Hematopoietic multipotent progenitor cell (in vitro differentiated cells): ENCODE measurements at regions not wholly inside any gene's neighbourhood (a gene's known extent, or its start where the extent isn't known, plus 50 kb on each side); places are given as distances from the start of the nearest gene placed in this dataset.
A peak's percentile ranks its signal among the peaks of the same experiment; 100 is the strongest.
"Not testable (repeated sequence)": the region's sequence is repeated elsewhere in the genome, so short reads cannot be mapped to it uniquely, and the experiment has no call there.

ENCODE experiments used
- DNase-seq, 3 donors: peaks; one replicate each; pipeline ENCODE4 v3.0.0-alpha.2; 2011 to 2015; ENCODE audit warnings: low read depth in 2 of 3, low spot score in 2 of 3

DNA sequence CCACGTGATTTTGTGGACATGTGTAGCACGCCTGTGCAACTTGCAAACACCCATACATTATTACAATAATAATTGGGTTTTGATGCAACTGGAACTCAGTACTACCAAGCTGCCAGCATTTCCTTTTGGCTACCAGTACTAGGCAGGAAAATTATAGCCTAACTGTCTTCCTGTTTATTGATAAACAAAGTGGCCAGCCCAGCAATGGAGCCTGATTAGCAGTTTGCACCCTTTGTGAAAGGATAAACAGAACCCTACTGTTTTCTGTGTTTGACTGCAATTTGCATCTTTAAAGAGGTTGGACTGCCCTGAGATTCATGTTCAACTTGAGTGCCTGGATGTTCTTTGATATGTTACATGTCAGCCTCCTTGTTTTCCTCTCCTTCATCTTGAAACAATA, 173.9 kb downstream of the ZIC5 start:
- no peak for DNase-seq

DNA sequence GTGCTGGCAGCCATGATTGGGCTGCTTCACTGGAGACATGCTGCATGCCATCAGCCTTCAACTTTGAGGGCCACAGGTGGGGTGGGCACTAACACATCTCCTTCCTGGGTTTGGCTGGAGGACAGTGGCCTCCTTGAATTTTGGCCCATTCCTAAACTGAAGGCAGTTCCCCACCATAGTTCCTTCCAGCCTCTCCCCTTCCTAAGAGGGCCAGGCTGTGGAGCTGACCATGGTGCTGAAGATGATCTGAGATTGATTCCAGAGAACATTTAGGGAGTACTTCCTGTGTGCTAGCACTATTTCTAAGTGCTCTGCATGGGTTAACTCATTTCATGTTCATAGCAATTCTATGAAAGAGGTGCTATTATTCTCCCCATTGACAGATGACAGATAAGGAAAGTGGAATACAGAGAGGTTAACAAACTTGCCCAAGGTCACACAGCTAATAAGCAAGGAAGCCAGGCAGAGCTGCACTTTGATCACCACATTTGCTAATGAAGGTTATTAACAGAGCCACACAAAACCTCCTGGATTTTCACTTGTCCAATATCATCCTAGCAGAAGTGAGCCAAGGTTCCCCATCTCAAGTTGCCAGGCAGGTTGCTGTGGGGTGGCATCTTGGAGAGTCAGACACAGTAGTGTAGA, 175.3 kb downstream of the ZIC5 start:
- DNase-seq = peak in 1 of 3 donors; percentile 38

DNA sequence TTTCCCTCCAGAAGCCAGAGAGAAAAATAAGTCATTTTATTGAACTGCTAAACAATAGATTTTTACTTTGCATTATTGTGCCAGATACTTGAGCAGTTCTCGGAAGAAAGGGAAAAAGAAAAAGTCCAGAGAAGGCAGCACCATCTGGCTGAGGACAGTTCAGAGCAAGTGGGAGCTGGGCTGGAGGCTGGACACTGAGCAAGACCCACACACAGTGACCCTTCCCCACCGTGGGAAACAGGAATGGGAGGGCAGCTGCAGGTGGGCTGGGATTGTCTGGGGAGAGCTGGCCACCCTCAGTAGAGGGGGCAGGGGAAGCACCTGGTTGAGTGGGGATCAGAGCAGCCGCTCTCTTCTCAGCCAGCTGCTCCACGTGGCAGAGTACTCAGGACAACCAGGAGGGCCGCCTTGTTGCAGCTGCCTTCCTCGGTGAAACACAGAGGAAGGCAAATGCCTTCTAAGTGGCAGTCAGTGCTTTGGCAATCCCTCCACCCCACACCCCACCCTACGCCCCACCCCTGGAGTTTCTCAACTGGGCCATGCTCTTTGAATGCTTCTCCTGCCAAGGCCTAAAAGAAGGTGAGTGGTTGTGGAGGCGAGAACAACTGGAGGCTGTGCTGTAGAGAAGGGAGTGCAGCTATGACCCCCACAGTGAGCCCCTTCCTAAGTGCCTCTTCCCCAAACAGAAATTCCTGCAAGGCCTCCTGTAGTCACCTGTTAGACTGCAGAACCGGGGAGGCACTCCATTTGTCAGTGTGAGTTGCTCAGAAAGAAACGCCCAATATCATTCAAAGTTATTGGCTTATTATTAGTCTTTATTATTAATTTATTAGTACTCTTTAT, 179.3 kb downstream of the ZIC5 start:
- no peak for DNase-seq

DNA sequence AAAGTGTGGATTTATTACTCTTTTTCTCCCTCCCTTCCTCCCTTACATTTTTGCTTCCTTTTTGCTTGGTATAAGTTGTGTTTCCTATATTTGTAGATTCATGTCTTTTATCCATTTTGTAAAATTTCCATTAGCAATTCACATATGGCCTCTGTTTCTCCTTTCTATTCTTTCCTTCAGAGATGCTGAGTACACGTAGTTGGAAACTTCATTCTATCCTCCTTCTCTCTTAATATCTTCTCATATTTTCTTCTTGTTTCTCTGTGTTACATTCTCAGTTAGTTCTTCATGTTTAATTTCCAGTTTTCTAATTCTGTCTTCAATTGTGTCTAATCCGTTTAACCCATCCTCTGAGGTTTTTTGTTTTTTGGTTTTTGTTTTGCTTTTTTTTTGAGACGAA, 188.9 kb downstream of the ZIC5 start:
- no peak for DNase-seq

DNA sequence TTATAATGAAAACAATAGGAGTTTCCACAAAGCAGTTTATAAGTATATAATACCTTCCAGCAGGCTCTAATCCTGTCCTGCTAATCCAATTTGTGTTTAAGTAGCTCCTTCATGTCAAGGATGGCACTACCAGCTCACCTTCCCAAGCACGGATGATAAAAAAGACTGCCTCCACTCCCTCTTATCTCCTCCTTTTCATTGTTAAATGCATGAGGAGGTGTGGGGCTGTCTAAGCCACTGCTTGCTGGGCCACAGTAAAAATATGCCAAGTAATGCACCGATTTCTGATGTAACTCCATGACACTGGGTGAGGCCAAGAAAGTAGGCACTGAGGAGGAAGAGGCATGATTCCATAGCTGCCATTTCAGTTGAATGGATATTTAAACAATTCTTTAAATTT, 193.1 kb downstream of the ZIC5 start:
- DNase-seq = no peak

DNA sequence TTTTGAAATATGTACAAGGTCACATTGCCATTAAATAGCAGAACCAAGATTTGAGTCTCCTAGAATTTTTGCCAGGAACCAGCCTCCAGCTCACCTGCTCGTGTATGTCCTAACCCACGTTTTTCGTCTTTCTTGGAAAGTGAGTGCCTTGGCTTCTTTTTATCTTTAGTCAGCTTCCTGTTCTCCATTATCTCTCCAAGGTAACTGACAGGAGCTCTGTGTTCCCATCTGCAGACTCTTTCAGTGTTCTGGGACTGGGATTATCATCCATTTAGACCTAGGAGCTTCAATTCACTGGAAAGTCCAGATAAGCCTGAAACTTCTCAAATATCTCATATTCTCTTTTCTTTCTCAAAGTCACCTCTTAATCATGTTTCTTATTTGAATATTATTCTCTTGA, 193.7 kb downstream of the ZIC5 start:
- DNase-seq = no peak

DNA sequence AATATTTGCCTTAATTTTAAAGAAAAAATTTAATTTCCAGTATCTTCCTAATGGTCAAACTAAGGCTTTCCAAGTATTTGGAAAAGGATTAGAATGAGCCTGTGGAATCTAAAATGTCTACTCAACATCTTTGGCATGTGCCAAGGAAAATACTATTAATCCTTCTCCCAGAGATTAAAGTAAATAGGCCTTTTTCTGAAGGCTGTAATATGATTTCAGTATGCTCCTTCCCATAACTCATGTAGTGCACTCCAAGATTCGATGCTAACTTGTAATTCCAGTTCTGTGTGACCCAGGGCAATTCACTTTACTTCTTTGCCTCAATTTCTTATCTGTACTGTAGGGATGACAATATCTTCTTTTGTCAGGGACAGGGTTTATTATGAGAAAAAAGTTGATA, 196.9 kb downstream of the ZIC5 start:
- DNase-seq = no peak

DNA sequence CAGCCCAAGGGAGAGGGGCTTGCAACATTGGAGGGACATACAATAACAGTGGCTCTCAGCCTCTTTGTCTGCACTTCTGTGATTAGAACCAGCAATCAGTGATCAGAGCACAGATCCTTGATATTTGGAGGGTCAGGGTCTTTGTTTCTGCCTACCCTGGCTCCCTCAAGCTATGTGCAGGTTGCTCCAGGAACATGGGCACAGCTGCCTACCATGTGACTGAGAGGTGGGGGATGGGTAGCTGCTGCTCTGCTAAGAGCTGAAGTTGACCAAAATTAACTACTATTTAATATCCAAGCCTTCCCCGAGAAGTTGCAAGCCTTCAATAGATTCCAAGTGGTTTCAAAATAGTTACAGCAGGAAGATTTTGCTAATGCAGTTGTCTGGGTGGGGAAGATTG, 202.6 kb downstream of the ZIC5 start:
- DNase-seq = no peak

DNA sequence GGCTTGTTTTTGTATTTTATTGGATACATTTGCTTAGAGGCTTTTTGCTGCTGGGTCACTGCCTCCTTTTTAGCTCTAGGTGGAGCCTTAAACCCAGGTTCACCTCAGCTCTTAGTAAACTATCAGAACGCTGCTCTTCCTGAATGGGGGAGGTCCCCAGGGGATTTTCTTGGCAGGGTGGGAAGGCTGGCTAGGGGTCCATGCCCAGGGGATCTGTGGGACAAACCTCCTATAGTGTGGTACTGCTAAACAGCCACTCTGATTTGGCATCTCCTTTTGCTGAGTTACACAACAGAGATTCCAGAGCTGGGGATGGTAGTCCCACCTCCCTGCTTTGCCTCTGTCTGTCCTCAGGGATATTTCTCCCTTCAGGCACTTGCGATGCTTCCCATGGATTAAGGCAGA, 204.9 kb downstream of the ZIC5 start:
- no peak for DNase-seq

DNA sequence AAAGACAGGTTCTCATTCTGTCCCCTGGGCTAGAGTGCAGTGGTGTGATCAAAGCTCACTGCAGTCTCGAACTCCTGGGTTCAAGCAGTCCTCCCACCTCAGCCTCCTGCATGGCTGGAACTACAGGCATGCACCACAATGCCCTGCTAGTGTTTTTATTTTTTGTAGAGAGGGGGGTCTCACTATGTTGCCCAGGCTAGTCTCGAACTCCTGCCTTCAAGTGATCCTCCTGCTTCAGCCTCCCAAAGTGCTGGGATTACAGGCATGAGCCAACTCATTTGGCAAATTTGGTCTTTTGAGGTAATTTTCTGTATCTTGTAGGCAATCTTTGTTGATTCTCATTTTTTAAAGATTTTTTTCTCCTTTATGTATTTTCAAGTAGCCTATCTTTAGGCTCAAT, 205.7 kb downstream of the ZIC5 start:
- DNase-seq = no peak

DNA sequence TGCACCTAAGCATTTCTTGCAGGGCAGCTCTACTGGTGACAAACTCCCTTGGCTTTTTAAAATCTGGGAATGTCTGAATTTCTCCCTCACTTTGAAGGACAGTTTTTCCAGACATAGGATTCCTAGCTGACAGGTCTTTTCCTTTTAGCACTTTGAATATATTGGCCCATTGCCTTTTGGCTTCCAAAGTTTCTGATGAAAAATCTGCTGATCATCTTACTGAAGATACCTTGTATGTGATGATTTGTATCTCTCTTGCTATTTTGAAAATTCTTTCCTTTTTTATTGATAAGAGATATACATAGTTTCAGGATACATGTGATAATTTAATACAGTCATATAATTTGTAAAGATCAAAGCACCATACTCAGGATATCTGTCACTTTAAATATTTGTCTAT, 211.1 kb downstream of the ZIC5 start:
- DNase-seq = no peak

DNA sequence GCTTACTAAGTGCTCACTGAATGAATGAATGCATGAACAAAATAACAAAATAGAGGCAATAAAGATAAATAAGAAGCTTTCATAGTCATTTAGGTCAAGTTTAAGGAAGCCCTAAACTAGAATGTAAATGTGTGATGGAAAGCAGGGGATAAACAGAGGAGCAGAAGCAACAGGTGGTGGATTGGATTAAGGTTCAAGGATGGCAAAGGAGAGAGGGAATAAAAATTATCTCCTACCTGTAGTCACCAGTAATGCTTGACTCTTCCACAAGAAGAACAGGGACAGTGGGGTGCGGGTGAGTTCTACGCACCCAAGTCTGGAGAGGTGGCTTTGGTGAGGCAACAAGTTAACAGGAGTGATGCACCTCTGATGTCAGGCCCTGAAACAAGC, 212.4 kb downstream of the ZIC5 start:
- DNase-seq = no peak

DNA sequence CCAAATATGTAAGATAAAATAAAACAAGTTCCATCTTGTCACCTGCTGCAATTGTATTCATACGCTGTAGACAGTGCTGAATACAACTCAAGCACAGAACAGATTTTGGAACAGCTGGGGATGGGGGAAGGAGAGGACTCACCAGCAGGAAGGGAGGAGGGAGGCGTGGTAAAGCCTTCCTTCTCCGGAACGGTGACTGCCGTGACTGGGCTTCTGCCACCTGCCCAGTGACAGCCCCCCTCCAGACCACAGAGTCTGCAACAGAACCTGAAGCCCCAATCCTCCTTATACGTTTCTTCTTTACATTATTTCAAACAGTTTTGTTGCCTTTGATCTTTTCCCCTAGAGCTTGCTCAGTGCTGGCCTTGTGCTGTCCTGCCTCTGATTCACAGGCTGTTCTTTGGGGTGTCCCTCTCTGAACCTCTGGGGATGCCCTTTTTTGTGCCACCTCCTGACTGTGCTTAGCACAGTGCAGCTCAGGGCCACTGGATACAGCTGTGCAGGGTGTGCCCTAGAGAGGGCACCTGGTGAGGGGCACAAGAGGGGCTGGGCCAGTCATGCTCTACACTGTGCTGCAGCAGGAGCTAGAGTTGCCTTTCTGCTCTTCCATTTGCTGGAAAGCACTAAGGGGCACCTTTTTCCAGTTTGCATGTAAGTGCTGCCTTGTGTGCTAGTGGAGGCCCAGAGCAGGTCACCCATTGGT, 213.0 kb downstream of the ZIC5 start:
- DNase-seq = no peak

DNA sequence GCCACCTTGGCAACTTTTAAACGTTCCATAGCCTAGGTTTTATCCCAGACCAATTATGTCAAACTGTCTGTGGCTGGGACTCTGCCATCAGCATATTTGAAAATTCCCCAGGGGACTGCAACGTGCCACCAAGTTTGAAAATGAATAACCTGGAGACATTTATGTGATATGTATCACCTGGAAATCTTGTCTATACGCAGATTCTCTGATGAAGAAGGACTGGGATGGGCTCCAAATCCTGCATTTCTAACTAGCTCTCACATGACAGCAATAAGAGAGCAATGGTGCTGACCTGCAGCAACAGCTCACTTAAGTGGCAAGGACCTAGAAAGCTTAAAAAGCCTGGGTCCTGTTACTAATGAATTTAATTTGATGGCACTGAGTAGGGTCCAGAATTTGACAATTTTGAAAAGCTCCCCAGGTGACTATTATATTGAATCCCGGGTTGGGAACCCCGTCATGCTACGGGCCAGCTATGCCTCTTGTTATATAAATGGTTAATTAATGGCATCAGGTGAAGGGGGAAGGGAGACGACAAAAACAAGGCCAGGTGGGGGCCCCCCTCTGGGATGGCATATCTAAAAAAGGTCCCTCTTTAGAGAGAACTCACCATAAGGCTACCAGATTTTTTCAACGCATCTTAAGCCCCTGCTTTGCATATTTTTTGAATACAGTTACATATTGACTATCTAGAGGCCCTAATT, 213.7 kb downstream of the ZIC5 start:
- no peak for DNase-seq

DNA sequence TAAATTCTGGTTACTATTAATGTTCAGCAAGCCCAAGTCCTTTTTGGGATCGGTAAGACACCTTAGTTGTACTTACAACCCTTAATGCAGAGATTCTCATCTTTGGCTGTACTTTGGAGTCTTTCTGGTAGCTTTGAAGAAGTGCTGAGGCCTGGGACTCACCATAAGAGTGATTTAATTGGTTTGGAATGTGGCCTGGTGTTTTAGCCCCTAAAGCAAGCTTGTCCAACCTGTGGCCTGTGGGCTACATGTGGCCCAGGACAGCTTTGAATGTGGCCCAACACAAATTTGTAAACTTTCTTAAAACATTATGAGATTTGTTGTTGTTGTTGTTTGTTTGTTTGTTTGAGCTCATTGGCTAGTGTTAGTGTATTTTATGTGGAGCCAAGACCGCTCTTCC, 215.3 kb downstream of the ZIC5 start:
- DNase-seq = no peak

DNA sequence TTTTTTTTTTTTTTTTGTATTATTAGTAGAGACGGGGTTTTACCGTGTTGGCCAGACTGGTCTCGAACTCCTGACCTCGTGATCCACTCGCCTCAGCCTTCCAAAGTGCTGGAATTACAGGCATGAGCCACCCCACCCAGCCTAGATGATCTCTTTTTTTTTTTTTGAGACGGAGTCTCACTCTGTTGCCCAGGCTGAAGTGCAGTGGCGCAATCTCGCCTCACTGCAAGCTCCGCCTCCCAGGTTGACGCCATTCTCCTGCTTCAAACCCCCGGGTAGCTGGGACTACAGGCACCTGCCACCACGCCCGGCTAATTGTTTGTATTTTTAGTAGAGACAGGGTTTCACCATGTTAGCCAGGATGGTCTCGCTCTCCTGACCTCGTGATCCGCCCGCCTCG, 216.8 kb downstream of the ZIC5 start:
- DNase-seq = not testable (repeated sequence)

DNA sequence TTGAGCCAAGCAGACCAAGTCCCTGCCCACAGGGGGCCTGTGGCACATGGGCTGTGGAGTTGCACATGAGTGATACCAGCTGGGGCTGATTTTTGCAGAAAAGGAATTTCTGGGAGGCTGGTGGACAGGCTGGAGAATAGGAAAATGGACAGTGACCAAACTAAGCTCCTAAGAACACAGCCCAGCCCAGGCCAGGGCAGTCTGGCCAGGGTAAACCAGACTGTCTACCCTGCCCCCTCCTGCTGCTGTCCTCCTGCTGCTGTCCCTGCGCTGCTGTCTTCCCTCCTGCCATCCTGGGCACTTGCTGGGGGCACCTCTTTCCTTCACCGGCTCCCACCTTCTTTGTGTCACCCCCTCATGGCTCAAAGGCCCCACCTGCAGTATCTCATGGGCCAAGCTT, 219.2 kb downstream of the ZIC5 start:
- DNase-seq = no peak

DNA sequence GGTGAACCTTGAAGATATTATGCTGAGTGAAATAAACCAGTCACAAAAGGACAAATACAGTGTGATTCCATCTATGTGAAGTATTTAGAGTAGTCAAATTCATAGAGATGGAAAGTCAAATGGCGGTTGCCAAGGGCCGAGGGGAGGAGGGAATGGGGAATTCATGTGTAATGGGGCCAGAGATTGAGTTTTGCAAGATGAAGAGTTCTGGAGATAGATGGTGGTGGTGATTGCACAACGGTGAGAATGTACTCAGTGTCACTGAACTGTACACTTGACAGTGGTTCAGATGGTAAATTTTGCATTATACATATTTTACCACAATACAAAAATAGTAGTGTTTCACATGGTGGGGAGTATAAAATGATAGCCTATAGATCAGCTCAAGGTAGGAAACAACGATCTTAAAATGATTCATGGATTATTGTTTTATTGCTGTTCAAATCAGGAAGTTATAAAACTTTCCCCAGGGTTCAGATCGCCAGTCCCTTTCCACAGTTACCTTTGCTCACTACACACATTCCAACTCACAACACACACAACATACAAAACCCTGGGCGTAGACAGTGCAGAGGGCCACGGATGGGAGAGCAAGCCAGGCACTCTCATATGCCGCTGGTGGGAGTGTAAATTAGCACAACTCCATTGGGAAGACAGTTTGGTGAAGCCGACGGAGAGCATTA, 219.9 kb downstream of the ZIC5 start:
- DNase-seq = no peak

DNA sequence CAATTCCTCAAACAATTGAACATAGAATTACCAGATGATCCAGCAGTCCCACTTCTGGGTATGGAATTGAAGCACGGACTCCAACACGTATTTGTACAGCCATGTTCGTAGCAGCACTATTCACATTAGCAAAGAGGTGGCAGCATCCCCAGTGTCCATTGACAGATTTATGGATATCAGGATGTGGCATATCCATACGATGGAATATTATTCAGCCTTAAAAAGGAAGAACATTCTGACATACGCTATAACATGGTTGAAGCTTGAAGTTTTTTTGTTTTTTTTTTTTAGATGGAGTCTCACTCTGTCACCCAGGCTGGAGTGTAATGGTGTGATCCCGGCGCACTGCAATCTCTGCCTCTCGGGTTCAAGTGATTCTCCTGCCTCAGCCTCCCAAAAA, 220.6 kb downstream of the ZIC5 start:
- DNase-seq = no peak

DNA sequence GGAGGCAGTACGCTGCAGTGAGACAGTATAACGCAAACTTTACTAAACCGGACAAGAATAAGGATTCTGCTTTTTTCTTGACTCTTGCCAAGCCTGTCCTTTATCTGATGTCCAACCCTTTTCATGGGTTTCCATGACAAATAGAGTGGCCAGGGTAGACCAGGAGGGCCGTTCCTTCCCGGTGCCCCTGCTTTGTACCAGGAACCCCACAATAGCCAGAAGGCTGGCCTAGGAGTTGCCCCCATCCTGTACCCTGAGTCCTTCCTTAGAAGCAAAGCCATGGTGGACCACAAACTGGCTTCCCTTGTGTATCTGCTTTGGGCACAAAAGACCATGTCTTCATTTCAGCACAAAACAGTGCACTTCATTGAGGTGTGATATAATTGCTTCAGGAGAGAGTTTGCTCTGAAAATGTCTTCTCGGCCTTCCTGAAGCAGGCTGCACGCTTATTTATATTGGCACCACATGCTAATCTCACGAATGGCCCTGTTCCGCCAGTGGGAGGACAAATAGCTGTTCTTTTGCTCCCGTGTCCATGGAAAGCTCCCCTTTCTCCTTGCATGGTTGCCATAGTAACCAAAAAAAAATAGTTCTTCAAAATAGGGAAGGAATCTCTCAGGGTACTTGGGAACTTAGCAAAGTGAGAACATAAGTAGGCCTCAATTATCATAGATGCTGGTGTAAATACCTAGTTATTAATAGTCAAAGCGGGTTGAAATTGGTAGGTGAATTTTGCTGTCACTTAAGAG, 222.1 kb downstream of the ZIC5 start:
- no peak for DNase-seq
